ENCODE measurements at regions not wholly inside any gene's neighbourhood (a gene's known extent, or its start where the extent isn't known, plus 50 kb on each side); places are given as distances from the start of the nearest gene placed in this dataset.

DNA sequence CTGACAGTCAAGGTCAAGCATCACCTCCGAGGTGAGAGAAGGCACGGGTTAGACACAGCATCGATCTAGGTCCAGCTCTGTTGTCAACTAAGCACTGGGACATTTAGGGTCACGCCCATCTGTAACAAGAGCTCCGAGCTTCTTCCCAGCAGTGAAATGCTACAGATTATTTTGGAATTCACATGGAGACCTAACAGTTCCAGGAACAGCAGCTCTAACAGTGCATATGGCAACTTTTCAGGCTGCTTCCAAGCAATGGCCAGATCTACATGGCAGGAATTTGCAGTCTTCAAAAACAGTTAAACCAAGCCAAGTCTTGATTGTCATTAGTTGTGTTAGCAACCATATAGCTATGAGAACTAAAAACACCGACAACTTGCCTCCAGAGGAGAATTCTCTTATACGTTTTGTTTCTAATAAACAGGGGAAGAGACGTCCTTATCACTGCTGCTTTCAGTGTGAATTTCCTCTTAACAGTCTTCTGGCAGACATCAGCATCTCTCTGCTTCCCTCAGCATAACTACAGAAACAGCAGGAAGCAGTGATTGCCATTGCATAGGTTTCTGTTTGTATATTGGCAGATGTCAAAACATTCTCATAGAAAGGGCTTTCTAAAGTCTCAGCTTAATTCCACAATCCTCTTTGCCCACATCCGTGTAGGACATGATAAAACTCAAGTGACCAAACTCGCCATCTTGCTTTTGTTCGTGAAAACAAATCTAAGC, 242.1 kb upstream of the DAPK1 start:
- TF ChIP-seq, protein P1, sequence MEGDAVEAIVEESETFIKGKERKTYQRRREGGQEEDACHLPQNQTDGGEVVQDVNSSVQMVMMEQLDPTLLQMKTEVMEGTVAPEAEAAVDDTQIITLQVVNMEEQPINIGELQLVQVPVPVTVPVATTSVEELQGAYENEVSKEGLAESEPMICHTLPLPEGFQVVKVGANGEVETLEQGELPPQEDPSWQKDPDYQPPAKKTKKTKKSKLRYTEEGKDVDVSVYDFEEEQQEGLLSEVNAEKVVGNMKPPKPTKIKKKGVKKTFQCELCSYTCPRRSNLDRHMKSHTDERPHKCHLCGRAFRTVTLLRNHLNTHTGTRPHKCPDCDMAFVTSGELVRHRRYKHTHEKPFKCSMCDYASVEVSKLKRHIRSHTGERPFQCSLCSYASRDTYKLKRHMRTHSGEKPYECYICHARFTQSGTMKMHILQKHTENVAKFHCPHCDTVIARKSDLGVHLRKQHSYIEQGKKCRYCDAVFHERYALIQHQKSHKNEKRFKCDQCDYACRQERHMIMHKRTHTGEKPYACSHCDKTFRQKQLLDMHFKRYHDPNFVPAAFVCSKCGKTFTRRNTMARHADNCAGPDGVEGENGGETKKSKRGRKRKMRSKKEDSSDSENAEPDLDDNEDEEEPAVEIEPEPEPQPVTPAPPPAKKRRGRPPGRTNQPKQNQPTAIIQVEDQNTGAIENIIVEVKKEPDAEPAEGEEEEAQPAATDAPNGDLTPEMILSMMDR (IDR thresholded peaks at IDR 0.05): no peak
- TF ChIP-seq POLR2A (IDR thresholded peaks at IDR 0.05): no peak
